ENCODE measurements at regions not wholly inside any gene's neighbourhood (a gene's known extent, or its start where the extent isn't known, plus 50 kb on each side); places are given as distances from the start of the nearest gene placed in this dataset.

DNA sequence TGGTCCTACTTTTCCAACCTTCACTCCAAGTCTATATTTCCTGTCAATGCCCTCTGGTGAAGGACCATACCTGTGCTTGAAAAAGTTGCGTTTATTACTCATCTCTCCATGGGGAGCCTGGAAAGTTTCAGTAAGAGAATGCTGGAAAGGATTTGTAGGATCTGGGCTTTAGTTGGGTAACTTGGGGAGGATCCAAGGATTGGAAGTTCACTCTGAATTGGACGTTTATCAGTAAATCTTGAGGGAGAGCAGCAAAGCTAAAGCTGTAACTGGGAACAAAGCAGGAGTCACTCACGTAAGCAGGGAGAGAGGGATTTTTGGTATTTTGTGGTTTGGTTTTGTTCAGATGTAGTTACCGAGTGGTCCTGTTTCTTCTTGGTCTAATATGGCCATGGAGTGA is 51.4 kb upstream of the NPVF start:
- intact Hi-C loops (cut with DNase I, micrococcal nuclease): no loop called here
- no peaks in the 10 kb centered on the region for H3K9me3 ChIP-seq
- TF ChIP-seq CTCF (IDR thresholded peaks at IDR 0.05): no peak
- H3K4me3 ChIP-seq: no peak overlapping the region
- ATAC-seq: no peak
- H3K4me1 ChIP-seq (ENCODE audit: low read depth): no peaks in the 10 kb centered on the region
- DNase-seq: no peak
- H3K36me3 ChIP-seq (ENCODE audit: low read depth): no peaks in the 10 kb centered on the region

- ATAC-seq (no peak), DNase-seq (no peak)
- Histone ChIP-seq H3K36me3 (ENCODE audit: low read depth) (no peaks in the 10 kb centered on the region), H3K9me3 (no peaks in the 10 kb centered on the region), H3K4me1 (ENCODE audit: low read depth) (no peaks in the 10 kb centered on the region), H3K4me3 (no peak overlapping the region)
- intact Hi-C loops (cut with DNase I, micrococcal nuclease): no loop called here
- no peak for TF ChIP-seq CTCF (IDR thresholded peaks at IDR 0.05)
Measured at GRCh38 chr7:25280181-25280580, 51.9 kb upstream of the NPVF start.

DNA sequence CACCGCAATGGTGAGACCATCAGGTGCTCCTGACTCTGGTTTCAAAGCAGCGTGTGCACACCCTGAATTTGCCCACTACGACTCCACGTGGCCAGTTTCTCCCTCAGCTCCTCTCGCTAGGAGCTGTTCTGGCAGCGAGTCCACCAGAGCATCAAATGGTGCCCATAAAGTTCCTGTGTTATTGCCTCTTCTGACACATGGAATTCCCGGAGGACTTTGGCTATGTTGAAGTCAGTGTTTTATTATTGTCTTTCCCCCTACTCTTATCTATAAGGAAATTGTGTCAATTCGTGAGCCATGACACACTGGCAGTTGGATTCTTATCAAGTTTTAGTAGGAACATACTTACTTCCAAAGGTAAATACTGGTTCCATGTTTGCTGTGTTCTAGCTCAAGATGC is 53.9 kb upstream of the NPVF start:
- ATAC-seq (peak; percentile 97), DNase-seq (peak; percentile 53 to 66 (median 65))
- Histone ChIP-seq H3K4me3 (no peak overlapping the region), H3K36me3 (ENCODE audit: low read depth) (no peaks in the 10 kb centered on the region), H3K4me1 (ENCODE audit: low read depth) (no peaks in the 10 kb centered on the region), H3K9me3 (no peaks in the 10 kb centered on the region)
- intact Hi-C loops (cut with DNase I, micrococcal nuclease): no loop called here
- no peak for TF ChIP-seq CTCF (IDR thresholded peaks at IDR 0.05)

- no peak for TF ChIP-seq CTCF (IDR thresholded peaks at IDR 0.05)
- intact Hi-C loops (cut with DNase I, micrococcal nuclease): no loop called here
Measured at GRCh38 chr7:25286756-25287155, 58.5 kb upstream of the NPVF start.

GRCh38 chr7:25287291-25287690 is 59.0 kb upstream of the NPVF start:
- ATAC-seq: no peak
- intact Hi-C loops (cut with DNase I, micrococcal nuclease): no loop called here
- Histone ChIP-seq H3K4me3 (no peak overlapping the region), H3K4me1 (ENCODE audit: low read depth) (no peaks in the 10 kb centered on the region), H3K9me3 (no peaks in the 10 kb centered on the region), H3K36me3 (ENCODE audit: low read depth) (no peaks in the 10 kb centered on the region)
- no peak for TF ChIP-seq CTCF (IDR thresholded peaks at IDR 0.05)
- no peak for DNase-seq

More at GRCh38 chr7:25286756-25287155, 58.5 kb upstream of the NPVF start:
- ATAC-seq (no peak), DNase-seq (no peak)
- H3K4me1 ChIP-seq (ENCODE audit: low read depth): no peaks in the 10 kb centered on the region
- no peaks in the 10 kb centered on the region for H3K36me3 ChIP-seq (ENCODE audit: low read depth)
- no peaks in the 10 kb centered on the region for H3K9me3 ChIP-seq
- no peak overlapping the region for H3K4me3 ChIP-seq
